DOHH2 (cell line): ENCODE measurements at regions not wholly inside any gene's neighbourhood (a gene's known extent, or its start where the extent isn't known, plus 50 kb on each side); places are given as distances from the start of the nearest gene placed in this dataset.

ENCODE experiments used
- EZH2phosphoT487 ChIP-seq: fragments of 200-600 bp; sonication (generic); IDR thresholded peaks from 2 replicates; pipeline ENCODE4 v1.6.1; 2017; ENCODE audit warnings: borderline replicate concordance, mild to moderate bottlenecking, antibody characterized with exemption, low read length, moderate library complexity, mixed read lengths
- TF ChIP-seq, protein P1 (sequence below): fragments of 200-600 bp; sonication (generic); IDR thresholded peaks from one replicate; pipeline ENCODE4 v1.5.1; 2014; ENCODE audit warnings: antibody characterized with exemption, mild to moderate bottlenecking, low read depth, low read length; ENCODE audit not compliant: poor library complexity, severe bottlenecking

DNA sequence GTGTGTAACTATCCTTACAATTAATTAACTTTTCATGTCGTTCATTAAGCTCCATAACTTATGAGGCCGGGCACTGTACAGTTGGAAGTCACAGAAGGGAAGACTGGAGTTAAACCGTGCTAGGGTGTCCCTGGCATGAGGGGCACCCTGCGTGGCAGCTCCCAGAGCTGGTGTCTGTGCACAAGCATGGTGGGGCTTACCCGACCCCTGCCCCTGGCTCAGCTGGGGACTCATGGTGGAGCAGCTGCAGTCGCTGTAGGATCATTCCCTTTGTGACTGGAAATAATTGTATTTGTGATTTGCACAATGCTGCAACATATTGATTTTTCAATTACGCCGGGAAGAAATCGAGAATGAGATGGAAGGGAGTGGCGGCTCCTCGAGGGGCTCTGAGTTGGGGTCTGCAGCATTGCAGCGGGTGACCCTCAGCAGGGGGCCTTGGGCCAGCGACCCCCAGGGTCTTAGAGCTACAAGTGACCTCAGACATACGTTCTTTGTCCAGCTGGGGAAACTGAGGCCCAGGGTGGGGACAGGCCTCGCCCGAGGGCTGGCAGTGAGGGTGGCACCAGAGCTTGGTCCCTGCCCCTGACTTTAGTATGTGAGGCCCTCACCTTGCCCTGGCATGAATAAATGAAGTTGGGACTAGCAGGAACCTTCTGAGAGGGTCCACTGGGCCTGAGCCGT, 125.4 kb downstream of the KIF26A start:
- TF ChIP-seq, protein P1, sequence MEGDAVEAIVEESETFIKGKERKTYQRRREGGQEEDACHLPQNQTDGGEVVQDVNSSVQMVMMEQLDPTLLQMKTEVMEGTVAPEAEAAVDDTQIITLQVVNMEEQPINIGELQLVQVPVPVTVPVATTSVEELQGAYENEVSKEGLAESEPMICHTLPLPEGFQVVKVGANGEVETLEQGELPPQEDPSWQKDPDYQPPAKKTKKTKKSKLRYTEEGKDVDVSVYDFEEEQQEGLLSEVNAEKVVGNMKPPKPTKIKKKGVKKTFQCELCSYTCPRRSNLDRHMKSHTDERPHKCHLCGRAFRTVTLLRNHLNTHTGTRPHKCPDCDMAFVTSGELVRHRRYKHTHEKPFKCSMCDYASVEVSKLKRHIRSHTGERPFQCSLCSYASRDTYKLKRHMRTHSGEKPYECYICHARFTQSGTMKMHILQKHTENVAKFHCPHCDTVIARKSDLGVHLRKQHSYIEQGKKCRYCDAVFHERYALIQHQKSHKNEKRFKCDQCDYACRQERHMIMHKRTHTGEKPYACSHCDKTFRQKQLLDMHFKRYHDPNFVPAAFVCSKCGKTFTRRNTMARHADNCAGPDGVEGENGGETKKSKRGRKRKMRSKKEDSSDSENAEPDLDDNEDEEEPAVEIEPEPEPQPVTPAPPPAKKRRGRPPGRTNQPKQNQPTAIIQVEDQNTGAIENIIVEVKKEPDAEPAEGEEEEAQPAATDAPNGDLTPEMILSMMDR: no peak
- TF ChIP-seq EZH2phosphoT487: no peak
